Chondrocyte (in vitro differentiated cells): ENCODE measurements at regions not wholly inside any gene's neighbourhood (a gene's known extent, or its start where the extent isn't known, plus 50 kb on each side); places are given as distances from the start of the nearest gene placed in this dataset.

ENCODE experiments used
- DNase-seq: peaks from one replicate; pipeline ENCODE4 v3.0.0; 2021; ENCODE audit warnings: mixed read lengths, low spot score
- H3K27ac Mint-ChIP-seq: one replicate; pipeline ENCODE4 v1.8.0; 2021; ENCODE audit warnings: mild to moderate bottlenecking, moderate library complexity, mixed read lengths; ENCODE audit not compliant: unreplicated experiment
- H3K27me3 Mint-ChIP-seq: 2 replicates; pipeline ENCODE4 v1.8.0; 2021; ENCODE audit warnings: low read depth, mixed read lengths
- H3K36me3 Mint-ChIP-seq: 2 replicates; pipeline ENCODE4 v1.8.0; 2021; ENCODE audit warnings: low read depth, mixed read lengths
- H3K4me1 Mint-ChIP-seq: 2 replicates; pipeline ENCODE4 v1.8.0; 2021; ENCODE audit warnings: low read depth, mild to moderate bottlenecking, mixed read lengths
- H3K4me3 Mint-ChIP-seq: one replicate; pipeline ENCODE4 v1.8.0; 2021; ENCODE audit warnings: mild to moderate bottlenecking, moderate library complexity, mixed read lengths; ENCODE audit not compliant: unreplicated experiment
- H3K9me3 Mint-ChIP-seq: 2 replicates; pipeline ENCODE4 v1.8.0; 2021; ENCODE audit warnings: low read depth, mixed read lengths
- CTCF ChIP-seq: fragments of 200-600 bp; sonication (generic); IDR thresholded peaks from 2 replicates; pipeline ENCODE4 v1.5.0; 2021; ENCODE audit warnings: antibody characterized with exemption, mild to moderate bottlenecking, moderate library complexity

DNA sequence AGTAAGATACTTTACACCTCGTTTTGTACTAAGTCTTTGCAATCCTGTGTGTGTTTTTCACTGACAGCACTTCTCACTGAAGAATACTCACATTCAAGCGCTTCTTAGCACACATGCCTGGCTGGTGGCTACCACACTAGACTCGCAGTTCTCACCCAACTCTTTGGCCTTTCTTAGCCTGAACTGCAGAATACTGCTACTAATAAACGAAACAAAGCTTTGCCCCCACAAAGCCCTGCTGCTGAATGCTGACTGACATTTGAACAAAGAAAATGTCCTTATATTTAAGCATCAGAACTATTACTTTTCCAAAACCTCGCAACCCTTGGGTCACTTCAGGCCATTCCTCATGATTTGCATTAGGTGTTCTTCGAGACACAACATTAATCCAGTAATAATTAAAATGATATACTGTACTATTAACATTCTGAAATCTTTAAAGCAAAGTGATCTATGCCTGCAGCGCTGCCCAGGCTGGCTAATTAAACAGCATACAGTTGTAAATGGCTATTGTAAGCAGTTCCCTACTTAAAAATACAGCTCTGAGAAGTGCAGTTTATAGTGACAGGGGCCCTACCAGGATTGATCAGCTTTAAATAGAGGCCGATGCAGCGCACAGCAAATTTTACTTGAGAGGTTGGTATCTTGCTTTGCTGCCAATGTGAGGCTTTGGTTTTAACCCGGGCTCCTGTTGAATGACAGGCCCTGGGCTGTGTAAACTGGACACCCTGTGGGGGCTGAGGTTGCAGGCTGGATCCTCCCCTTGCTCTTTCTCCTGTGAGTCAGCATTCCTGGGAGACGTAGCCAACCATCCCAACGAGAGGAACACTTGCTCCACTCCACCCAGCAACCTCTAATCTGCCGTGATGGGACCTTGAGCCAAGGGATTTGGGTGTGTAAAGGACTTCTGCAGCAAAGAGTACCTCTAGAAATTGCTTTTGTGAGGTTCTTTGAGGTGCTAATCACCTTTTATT is 899.0 kb downstream of the TFAP2A start:
- H3K27ac Mint-ChIP-seq = no peak overlapping the region
- no peaks in the 10 kb centered on the region for H3K27me3 Mint-ChIP-seq
- peaks cover 6% of the 10 kb centered on the region for H3K9me3 Mint-ChIP-seq
- H3K4me1 Mint-ChIP-seq = peaks cover 33% of the 10 kb centered on the region
- H3K36me3 Mint-ChIP-seq = peaks cover 1% of the 10 kb centered on the region
- DNase-seq = no peak
- H3K4me3 Mint-ChIP-seq = no peak overlapping the region
- no peak for TF ChIP-seq CTCF

DNA sequence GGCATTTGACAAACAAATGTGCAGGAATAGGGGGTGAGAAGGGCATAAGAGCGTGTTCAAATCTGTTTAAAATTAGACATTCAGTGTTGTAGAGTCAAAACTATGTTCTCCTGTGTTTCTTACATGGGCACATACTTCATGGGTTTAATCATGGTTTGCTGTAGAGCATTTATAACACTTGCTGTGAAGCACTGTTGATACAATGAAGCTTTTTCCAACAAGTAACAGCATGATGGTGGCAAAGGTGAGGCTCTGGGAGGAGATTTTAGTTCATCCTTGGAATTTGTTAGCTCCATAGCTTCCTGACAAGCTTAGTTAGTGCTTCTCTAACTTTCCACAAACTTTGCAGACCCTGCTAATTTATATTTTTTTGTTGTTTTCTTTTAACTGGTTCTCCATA is 900.7 kb downstream of the TFAP2A start:
- H3K27ac Mint-ChIP-seq = peak overlapping the region; percentile 11
- H3K4me3 Mint-ChIP-seq = no peak overlapping the region
- no peaks in the 10 kb centered on the region for H3K27me3 Mint-ChIP-seq

DNA sequence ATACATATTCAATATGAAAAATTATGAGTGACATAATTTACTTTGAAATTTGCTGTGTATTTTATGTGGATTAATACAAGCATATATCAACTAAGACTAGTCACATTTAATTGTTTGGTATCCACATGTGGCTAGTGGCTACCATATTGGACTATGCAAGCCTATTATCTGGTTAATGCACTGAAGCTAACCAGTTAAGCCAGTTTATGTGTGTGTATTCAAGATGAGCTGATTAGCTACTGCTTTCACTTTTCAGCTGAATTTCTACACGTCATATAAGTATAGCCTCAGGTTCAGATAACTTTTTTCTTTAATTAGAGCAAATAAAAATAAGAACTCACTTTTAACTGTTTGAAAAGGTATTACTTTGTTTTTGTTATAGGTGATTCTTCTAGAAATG is 903.7 kb downstream of the TFAP2A start:
- no peak overlapping the region for H3K4me3 Mint-ChIP-seq
- no peaks in the 10 kb centered on the region for H3K27me3 Mint-ChIP-seq
- DNase-seq = no peak
- H3K4me1 Mint-ChIP-seq = peaks cover 11% of the 10 kb centered on the region
- H3K36me3 Mint-ChIP-seq = peaks cover 1% of the 10 kb centered on the region
- H3K9me3 Mint-ChIP-seq = peaks cover 12% of the 10 kb centered on the region
- no peak for TF ChIP-seq CTCF
- no peak overlapping the region for H3K27ac Mint-ChIP-seq

More for the DNA sequence above, 900.7 kb downstream of the TFAP2A start:
- peaks cover 6% of the 10 kb centered on the region for H3K9me3 Mint-ChIP-seq
- DNase-seq = no peak
- no peak for TF ChIP-seq CTCF
- peaks cover 18% of the 10 kb centered on the region for H3K4me1 Mint-ChIP-seq
- H3K36me3 Mint-ChIP-seq = peaks cover 1% of the 10 kb centered on the region

- H3K4me3 Mint-ChIP-seq = no peak overlapping the region
- DNase-seq = no peak
- no peaks in the 10 kb centered on the region for H3K27me3 Mint-ChIP-seq
- H3K27ac Mint-ChIP-seq = no peak overlapping the region
- no peaks in the 10 kb centered on the region for H3K36me3 Mint-ChIP-seq
- H3K9me3 Mint-ChIP-seq = peaks cover 6% of the 10 kb centered on the region
- peaks cover 16% of the 10 kb centered on the region for H3K4me1 Mint-ChIP-seq
- TF ChIP-seq CTCF = no peak
These were observed 907.6 kb downstream of the TFAP2A start for GRCh38 chr6:9507136-9507895.

- peaks cover 25% of the 10 kb centered on the region for H3K4me1 Mint-ChIP-seq
- peaks cover 6% of the 10 kb centered on the region for H3K9me3 Mint-ChIP-seq
- no peaks in the 10 kb centered on the region for H3K27me3 Mint-ChIP-seq
- no peak for TF ChIP-seq CTCF
- no peak for DNase-seq
- H3K27ac Mint-ChIP-seq = no peak overlapping the region
- H3K4me3 Mint-ChIP-seq = no peak overlapping the region
- no peaks in the 10 kb centered on the region for H3K36me3 Mint-ChIP-seq
These were observed 910.7 kb downstream of the TFAP2A start for GRCh38 chr6:9504191-9504590.
